GM19372 (cell line): ENCODE measurements at regions not wholly inside any gene's neighbourhood (a gene's known extent, or its start where the extent isn't known, plus 50 kb on each side); places are given as distances from the start of the nearest gene placed in this dataset.
"Not testable (repeated sequence)": the region's sequence is repeated elsewhere in the genome, so short reads cannot be mapped to it uniquely, and the experiment has no call there.

Experiments
- ATAC-seq: cut with Tn5 transposase; IDR thresholded peaks from one replicate; pipeline ENCODE4 v1.9.1; 2021; ENCODE audit warnings: mild to moderate bottlenecking, low read depth, moderate library complexity; ENCODE audit not compliant: unreplicated experiment

GRCh38 chr1:5768014-5768413 lies 224.2 kb downstream of the NPHP4 start:
- no peak for ATAC-seq

- ATAC-seq = not testable (repeated sequence)
Measured at GRCh38 chr1:5766996-5767395, 225.2 kb downstream of the NPHP4 start.

GRCh38 chr1:5765997-5766913 lies 226.0 kb downstream of the NPHP4 start:
- ATAC-seq = no peak

GRCh38 chr1:5765483-5765882 lies 226.7 kb downstream of the NPHP4 start:
- no peak for ATAC-seq

GRCh38 chr1:5764959-5765358 lies 227.3 kb downstream of the NPHP4 start:
- no peak for ATAC-seq

GRCh38 chr1:5764464-5764863 lies 227.8 kb downstream of the NPHP4 start:
- no peak for ATAC-seq

GRCh38 chr1:5763696-5764370 lies 228.4 kb downstream of the NPHP4 start:
- ATAC-seq = no peak

GRCh38 chr1:5758859-5759578 lies 233.2 kb downstream of the NPHP4 start:
- no peak for ATAC-seq

GRCh38 chr1:5758000-5758858 lies 234.0 kb downstream of the NPHP4 start:
- no peak for ATAC-seq

- ATAC-seq = no peak
Measured at GRCh38 chr1:5757187-5757805, 234.9 kb downstream of the NPHP4 start.

GRCh38 chr1:5756434-5757186 lies 235.6 kb downstream of the NPHP4 start:
- no peak for ATAC-seq

GRCh38 chr1:5755552-5756125 lies 236.6 kb downstream of the NPHP4 start:
- no peak for ATAC-seq

- no peak for ATAC-seq
Measured at GRCh38 chr1:5754817-5755551, 237.2 kb downstream of the NPHP4 start.

GRCh38 chr1:5753549-5754421 lies 238.4 kb downstream of the NPHP4 start:
- ATAC-seq = no peak

GRCh38 chr1:5752746-5753548 lies 239.3 kb downstream of the NPHP4 start:
- ATAC-seq = no peak
